GM21515 (cell line): ENCODE measurements at regions not wholly inside any gene's neighbourhood (a gene's known extent, or its start where the extent isn't known, plus 50 kb on each side); places are given as distances from the start of the nearest gene placed in this dataset.

Source experiments
- ATAC-seq: cut with Tn5 transposase; IDR thresholded peaks from one replicate; pipeline ENCODE4 v1.9.1; 2021; ENCODE audit not compliant: unreplicated experiment

DNA sequence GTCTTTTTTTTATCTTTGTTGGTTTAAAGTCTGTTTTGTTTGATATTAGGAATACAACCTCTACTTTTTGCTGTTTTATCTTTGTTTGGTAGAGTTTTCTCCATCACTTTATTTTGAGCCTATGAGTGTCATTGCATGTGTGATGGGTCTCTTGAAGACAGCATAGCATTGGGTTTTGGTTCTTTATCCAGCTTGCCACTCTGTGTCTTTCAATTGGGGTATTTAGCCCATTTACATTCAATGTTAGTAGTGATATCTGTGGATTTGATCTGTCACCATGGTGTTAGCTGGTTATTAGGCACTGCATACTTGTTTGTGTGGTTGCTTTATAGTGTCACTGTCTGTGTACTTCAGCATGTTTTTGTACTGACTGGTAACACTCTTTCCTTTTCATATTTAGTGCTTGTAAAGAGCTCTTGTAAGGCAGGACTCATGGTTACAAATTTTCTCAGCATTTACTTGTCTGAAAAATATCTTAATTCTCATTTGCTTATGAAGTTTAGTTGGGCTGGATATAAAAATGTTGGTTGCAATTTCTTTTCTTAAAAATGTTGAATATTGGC lies 845.5 kb downstream of the TLE4 start:
- no peak for ATAC-seq

DNA sequence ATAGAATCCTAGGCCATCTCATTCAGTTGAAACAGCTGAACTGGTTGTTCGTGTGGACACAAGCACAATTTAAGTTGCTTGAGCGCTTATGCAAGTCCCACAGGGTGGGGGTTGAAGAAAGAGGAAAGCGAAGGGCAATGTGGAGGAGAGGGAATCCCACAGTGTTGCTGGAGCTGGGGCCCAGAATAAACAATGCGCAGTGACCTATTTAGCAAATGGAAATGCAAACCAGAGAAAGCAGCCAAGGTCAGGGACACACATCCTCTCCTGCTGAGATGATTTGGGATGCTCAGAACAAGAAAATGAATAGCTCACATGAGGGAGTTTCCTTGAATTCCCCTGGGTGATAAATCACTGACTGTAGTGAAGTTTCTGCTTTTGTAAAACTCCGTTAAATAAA lies 838.3 kb downstream of the TLE4 start:
- no peak for ATAC-seq

DNA sequence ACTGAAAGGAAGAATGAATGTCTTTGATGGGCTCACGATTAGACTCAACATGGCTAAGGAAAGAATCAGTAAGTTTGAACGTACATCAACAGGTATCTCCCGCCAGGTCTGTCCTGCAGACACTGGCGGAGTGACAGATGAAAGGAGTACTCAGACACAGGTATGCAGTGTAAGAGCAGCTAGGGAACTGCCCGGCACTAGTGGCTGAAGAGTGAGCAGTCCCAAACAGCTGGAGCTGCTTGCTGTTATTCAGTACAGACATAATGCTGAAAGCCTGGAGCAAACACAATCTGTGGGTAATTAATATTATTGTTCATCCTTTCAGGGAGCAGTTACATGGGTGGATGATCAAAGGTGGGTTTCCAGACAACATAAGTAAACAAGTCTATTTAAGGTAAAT lies 835.5 kb downstream of the TLE4 start:
- no peak for ATAC-seq

DNA sequence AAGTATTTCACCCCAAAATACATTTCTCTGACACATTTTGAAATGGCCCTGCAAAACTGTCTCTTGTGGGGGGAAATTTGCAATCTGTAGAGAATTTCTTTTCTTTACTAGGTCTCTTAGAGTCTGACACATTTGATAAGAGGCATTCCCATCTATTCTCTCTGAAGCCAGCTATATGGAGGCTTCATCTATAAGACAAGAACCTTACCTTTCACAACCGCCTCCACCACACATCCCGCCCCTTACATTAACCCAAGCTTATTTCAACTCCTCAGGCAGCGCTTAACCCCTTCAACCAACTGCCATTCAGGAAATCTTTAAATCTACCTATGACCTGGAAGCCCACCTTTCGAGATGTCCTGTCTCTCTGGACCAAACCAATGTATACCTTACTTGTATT lies 829.5 kb downstream of the TLE4 start:
- ATAC-seq, result no peak

DNA sequence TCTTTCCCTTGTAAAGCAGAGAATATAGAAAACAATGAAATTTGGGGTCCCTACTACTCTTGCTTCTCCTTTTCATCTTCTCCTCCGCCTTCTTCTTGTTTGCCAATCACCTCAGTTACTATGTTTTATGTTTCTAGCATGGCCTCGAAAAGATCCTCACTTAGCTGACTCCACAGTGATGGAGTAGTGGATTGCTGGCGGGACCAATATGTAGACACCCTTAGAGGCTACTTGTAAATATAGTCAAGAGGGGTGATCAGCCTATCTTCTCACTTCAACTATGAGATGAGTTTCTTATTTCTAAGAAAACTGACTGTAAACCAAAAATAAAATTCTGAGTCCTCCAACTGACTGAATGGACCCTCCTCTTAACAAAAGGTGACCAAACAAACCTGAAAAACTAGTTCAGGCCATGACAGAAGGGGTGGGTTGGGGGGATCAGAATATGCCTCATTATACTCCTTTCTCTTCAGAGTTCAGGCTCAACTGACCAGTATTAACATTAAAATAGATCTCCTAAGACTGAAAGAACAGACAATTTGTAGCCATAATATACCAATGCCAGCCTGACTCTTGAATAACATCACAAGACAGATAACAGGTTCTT lies 829.0 kb downstream of the TLE4 start:
- ATAC-seq, result no peak

DNA sequence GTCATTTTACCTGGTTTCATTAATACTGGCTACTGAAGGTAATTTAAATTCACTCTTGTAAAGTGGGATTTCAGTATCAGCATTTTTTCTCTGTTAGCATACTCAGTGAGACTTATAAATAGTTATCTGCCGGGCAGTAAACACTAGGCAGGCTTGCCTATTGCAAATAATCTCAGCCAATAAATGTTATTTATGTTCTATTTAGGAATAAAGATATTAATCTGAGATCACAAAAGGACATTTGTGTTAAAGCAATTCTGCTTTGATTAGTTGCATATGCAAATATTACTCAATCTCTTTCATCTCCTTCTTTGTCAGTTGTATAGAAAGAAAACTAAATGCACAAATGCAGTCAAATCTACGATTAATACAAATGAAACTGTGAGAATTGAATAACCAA lies 827.8 kb downstream of the TLE4 start:
- ATAC-seq, result no peak

DNA sequence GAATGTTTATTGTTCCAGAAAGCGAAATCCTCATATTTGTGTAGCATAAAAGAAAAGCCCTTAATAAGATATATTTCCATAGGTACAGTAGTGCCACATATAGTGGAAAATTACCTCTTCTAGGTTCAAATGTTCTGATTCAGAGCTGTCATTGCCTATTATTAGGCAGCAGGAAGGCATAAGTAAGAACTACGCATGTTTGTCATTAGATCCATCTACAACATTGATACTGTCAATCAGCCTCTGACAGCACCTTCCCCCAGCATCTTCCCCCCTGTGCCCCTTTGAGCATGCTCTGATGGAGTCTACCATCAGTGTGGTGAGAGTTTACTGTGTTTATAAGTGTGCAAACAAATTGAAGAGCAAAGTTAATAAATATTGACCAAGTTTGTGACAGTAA lies 816.1 kb downstream of the TLE4 start:
- ATAC-seq, result no peak

DNA sequence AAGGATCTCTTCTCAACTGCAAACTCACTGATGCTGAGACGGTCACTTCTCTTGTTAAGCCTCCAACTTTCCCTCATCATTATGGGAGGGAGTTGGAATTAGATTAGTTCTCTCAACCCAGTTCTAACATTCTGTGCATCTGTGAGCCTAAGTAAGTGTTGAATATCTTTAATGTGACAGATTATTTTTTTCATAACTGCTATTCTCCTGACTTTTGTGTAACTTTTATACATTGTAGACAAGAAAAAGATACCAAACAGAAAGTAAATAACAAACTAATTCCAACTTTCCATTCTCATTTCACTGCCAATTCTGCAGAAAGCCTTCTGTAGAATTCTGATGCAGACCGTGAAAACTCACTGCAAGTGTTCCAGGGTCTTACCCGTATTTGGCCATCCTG lies 813.5 kb downstream of the TLE4 start:
- no peak for ATAC-seq

DNA sequence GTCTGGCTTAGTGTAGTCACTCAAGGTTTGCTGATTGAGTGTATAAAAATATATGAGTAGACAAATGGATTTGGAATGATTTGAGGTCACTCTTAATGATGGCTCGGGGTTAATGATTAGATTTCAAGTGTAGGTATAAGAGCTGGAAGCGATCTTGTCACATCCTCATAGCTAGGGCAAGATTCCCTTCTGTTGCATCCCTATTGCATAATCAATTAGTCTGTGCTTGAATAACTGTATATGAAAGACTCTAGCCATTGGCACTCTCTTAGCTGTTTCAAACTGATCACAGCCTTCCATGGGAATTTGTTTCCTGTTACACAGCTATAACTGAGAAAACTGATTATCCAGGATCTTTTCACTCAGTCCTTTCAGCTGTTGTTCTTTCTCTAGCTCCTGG lies 811.6 kb downstream of the TLE4 start:
- no peak for ATAC-seq

DNA sequence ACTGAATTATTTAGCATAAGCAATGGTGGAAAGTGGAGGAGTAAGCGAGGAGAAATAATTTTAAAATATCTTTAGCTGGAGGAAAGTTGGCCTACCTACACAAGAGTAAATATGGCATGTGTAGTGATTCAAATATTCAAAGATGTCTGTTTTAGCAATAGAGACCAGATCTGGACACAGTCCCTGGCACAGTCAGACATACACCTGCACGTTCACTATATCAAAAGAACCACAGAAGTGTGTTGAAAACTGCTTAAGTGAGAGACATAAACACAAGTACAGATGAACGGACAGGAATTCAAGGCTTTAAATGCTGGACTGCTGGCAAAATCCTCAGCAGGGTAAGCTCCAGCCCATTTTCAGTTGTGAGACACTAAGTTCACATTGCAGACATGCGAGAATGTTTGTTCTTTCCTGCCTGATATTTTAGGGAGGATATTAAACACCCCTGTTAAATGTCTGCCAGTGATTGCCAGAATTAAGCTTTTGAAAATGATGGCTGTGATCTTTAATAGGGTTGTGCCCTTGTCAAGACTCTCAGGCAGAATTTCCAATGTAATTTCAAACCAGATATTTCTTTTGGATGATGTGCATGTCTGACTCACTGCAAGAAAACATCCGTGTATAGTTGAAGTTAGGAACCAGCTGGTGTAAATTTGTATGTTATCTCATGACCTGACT lies 810.6 kb downstream of the TLE4 start:
- no peak for ATAC-seq

DNA sequence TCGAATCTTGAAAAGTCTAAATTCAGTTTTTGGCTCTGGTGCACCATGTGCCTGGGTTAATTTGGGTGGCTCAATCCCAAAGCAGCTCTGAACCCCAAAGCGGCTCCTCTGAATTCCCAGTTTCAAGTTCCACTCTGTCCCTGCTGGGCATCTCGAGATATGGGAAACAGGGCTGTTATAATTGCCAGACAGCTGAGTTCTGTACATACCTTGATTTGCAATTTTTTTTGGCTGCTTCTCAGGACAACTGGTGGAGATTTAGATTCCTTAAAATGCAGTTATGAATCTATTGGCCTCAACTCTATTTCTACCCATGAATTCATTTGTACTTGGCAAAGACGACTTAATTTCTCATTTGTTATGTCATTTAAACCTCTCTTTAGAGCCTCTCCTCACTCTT lies 808.5 kb downstream of the TLE4 start:
- no peak for ATAC-seq

DNA sequence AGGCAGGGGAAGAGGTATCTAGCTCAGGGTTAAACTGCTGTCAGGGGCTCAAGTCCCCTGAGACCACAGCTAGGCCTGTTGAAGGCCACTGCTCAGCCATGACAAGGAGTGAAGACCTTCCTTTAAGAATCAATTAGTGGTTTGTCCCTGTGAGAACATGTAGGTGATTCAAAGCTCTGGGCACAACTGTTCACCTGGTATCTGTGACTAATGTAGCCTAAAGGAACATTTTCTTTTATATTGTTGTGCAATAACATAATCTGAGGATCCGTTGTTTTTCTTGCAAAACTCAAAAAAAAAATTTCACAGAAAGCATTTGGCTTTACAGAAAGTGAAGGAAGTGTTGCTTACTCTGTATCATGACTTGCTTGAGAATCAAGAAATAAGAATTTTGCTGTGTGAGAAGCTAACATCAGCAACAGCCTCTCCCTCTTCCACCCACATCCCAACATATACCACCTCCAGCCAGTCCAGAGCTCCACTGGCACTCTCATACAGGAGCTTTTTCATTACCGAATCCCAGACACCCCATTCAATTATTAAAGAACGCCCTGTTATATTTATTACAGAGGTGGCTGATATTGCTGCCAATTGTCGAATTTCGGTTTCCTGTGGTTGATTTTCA lies 807.0 kb downstream of the TLE4 start:
- no peak for ATAC-seq

DNA sequence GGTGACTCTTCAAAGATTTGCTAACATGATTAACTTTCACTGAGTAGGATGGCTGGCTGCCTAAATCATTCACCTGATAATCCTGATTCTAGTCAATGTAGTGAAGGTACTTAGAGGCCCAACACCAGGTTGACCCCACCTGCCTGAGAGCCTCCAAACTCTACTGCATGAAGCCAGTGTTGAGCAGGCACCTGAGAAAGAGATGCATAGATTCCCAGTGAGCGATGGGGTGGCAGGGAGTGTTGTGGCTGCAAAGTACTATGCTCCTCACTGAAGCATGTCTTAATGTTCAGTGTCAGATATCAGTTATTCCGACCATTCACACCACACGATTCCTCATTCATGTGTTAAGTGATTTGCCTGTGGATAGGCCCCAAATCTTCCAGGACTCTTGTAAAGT lies 804.4 kb downstream of the TLE4 start:
- no peak for ATAC-seq

DNA sequence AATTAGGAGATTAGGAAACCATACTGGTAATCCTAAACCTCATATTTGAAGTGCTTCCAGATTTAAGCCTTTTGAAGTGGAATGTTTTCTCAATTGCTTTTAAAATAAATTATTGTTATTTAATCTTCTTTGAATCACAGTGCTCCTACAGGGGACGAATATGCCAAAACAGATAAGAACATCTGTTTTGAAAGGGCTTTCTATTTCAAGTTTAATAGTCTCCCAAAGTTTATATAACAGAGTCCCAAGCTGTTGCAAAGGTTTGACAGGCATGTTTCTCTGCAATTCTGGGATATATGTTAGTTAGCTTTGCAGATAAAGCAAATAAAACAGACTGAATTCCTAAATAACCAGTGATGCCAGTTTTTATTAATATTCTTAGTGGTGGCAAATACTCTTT lies 803.7 kb downstream of the TLE4 start:
- no peak for ATAC-seq

DNA sequence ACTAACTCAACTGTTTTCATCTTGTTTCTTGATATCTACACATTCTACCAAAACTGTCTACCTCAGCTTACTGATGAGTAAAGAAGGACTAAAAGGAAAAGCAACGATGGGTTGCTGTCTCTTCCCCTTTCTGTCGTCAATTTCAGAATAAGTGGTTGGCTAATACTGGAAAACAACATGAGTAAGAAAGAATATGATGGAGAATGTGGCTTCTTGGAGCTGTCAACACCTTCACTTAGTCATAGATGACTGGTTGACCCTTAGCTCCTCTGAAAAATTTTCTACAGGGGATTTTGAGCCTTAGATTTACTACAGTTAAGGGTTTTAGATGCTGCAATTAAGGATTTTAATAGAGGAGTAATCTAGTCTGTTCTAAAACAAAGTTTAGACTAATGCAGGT lies 797.9 kb downstream of the TLE4 start:
- no peak for ATAC-seq

DNA sequence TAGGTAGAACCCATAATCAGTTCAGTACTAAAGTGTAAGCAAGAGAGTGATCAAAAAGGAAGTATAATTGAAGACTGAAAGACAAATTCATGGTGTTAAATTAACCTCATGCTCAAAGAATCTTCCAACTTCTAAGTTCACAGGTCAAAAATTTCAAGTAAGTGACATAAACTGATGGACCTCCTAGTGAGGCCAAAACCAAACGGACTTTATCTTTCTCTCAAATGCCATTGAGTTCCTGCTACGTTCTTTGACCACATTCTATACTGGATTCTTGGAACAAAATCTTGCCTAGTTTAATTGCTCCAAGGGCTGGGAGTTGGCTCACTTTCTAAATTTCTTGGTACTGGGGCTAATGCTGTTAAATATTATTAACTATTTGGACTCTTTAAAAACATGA lies 794.9 kb downstream of the TLE4 start:
- ATAC-seq, result no peak

DNA sequence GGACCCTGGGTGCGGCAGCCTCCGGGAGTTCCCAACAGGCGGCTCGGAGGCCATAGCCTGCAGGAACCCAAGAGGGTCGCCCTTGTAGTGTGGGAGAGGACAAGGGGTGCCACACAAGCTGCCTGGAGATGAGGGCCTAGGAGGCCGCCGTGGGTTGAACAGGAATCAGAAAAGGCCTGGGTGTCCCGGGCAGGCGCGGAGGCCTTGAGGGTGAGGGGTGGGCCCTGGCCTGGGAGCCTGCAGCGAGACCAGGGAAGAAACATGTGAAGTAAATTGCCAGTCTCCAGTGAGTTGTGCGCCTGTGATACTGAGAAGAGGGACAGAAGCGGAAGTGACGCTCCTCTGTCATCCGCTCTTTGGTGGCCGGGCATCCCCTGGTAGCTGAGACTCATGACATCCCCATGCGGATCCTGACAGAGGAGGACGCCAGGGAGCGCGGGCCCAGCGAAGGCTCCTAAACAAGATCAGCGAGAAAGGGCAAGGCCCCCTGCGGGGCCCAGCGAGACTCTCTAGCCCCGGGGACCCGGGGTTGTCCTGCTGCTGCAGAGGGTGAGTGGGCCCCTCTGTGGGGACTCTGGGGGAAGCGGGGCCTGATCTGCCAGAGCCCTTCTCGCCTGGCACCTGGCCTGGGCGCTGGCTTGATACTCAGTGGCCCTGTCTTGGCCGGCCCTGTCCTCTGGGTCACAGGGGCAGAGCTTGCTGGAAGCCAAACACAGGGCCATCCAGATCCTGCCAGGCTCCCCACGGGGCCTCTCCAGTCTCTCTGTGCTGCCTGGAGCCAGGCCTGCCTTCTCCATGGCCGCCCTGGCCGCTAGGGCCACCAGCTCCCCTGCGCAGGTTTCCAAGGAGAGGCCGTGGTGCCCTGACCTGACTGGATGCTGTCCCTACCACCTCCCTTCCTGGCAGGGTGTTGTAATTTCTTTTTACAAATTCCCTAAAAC lies 788.4 kb downstream of the TLE4 start:
- ATAC-seq, result no peak

DNA sequence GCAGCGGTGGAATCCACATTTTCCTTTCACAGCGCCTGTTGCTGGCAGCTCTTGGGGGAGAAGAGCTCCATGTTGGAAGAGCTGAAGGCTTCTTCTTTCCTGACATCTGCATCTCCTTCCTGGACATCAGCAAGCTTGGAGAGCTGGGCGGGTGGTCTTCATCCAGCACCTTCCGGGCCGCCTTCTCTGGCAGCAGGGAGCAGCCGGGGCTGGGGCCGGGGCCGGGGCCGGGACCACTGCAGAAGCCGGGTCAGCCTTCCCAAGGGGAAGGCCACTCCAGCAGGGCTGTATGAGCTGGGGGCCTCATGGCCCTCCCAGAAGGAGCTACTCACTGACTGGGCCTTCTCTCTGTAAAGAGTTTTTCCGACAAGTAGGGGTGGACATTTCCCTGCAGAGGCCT lies 787.5 kb downstream of the TLE4 start:
- ATAC-seq, result no peak

DNA sequence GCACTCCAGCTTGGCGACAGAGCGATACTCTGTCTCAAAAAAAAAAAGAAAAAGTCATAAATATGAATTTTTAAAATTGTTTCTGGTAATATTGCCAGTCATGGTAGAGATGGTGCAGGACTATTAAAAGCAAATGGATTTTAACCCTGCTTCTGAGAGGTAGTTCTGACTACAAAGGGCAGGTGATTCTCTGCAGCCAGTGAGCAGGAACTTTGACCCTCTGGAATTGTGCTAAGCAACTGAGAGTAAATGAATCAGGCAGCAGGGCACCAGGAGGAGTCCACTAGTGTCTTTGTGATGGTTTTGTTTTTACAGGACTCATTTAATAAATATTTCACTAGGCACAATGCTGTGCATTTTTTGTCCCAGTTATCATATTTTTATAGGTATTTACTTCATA lies 781.2 kb downstream of the TLE4 start:
- ATAC-seq, result no peak

DNA sequence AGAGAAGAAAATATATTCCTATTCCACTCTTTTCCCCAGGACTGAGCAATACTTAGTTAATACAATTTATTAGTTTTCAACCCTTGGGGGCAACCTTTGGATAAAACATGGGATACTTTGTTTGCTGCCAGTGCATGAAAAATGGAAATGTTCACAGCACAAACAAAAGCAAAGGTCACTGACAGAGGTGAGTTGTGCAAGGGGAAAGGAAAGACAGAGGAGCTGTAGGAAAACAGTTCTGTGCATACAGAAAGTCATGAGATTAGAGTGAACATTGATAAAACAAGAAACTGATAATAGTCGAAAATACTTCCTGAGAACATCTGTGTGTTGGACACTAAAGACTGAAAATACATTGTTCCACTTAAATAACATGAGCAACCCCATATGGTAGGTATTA lies 779.8 kb downstream of the TLE4 start:
- no peak for ATAC-seq

DNA sequence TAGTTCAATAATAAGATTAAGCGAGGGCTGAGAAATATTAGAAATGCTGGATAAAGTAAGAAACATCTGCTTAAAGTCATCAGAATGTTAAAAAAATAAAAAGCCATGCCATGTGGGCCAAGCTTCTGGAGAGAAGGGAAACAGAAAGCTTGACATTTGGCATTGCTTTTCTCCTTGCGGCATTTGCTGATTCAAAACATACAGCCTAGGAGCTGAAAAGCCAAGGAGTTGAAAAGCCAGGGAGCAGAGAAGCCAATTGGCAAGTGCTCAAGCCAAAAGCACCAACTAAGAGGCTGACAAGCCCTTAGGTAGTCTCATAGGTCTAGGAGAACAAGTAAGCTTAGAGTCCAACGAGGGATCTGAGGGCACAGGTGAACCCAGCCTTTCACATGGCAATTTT lies 754.3 kb downstream of the TLE4 start:
- no peak for ATAC-seq
